NCI-H2081 (cell line): ENCODE measurements at regions not wholly inside any gene's neighbourhood (a gene's known extent, or its start where the extent isn't known, plus 50 kb on each side); places are given as distances from the start of the nearest gene placed in this dataset.
"Not testable (repeated sequence)": the region's sequence is repeated elsewhere in the genome, so short reads cannot be mapped to it uniquely, and the experiment has no call there.

Experiments used
- DNase-seq, 2 experiments: peaks; one replicate each; lab custom pipeline; 2025; lab: John Stamatoyannopoulos, UW

DNA sequence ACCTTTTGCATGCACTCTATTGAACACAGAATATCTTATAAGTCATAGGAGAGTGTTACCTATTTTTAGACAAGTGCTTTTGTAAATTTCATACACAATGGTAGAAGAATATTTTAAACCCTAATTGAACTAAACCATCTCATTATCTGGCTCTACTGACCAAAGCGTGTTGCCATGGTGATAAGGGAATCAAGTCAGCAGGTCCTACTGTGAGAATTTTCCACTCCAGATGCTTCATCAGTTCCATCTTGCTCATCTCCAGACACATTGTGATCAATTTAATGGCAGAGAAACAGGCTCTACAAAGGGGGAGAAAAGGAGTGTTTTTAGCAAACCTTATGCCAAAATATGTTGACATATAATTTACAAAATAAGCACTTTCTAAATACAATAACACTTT lies 621.9 kb upstream of the GHITM start:
- DNase-seq = no peak

DNA sequence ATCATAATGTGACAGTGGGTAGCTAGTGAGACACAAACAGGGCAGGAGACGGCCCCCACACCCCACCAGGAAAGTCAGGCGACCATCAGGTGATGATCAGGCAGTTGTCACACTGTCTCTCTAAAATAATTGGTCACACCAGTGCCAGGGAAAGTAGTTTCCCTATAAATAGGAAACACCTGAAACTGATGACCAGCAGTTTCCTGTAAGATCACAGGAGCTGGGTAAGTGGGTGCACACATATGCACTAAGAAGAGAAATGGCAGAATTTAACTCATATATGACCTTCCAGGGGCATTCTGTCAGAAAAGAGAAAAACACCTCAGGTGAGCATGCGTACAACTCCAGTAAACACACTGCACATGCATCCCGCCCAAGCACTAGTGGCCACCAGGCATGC lies 620.5 kb upstream of the GHITM start:
- no peak for DNase-seq

GRCh38 chr10:83520386-83520785 lies 618.9 kb upstream of the GHITM start:
- not testable (repeated sequence) for DNase-seq

DNA sequence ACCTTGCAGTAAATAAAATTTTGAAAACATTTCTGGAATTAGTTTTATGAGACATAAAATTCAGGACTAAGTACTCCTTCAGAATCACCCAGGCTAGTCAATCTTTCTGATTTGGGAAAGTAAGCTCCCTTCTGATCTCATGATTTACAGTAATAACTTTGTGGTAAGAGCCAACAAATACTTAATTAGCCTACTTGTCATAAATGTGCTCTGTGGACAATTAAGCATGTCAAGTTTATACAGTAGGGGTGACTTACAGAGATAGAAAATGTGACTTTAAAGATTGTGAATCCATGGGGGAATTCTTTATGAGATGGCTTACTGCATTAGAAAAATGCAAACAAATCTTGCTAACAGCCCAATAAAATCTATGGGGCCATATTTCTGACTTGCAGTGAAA lies 616.9 kb upstream of the GHITM start:
- no peak for DNase-seq

DNA sequence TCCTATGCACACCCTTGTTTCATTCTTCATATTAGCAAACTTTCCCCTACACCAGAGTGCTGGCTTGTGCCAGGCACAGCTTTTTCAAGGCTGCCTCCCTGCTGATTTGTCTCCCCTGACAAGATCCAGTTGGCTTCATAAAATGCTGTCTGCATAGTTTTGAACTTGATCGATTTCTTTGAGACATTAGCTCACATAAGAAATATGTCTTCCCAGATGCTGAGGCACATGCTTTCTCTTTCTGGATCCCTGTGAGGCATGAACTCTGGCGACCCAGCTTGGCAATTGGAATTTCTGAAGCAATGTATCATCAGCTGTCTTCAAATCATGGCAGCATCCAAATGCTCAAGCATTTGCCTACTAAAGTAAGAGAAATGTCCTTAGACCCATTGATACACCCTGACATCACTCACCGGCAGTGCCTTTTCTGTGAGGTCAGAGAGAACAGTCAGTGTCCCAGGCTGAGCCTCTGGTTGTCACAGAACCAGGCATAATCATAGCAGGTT lies 616.4 kb upstream of the GHITM start:
- no peak for DNase-seq

DNA sequence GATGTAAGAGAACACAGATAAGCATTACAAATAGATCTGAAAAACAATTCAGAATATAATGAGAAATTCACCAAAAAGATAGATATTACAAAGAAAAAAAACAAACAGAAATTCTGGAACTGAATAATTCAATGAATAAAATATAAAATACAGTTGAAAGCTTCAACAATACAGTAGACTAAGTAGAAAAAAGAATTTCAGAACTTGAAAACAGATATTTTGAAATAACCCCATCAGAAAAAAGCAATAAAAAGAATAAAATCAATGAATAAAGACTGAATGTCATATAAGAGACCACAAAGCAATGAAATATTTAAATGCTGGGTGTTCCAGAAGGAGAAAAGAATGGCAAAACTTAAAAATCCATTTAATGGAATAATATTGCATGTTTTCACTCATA lies 611.4 kb upstream of the GHITM start:
- DNase-seq = no peak

- no peak for DNase-seq
Observed at GRCh38 chr10:83533290-83533689, 606.0 kb upstream of the GHITM start.

- DNase-seq = no peak
Observed at GRCh38 chr10:83536426-83536825, 602.9 kb upstream of the GHITM start.

DNA sequence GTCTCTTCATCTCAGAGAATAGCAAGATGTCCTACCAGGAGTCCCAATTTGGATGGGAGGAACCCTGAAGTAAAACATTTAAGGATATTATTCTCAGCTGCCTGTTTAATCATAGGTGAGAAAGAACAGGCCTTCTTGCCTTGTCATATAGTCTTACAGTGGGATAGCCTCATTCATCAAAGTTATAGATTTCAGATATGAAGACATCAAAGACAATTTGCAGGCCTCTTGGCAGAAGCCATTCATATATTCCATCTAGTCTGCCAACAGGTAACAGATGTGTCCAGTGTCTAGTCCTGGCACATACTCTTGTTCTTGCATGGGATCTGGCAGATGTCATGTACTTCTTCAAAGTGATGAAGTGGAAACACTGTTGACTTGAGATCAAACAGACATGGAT lies 601.3 kb upstream of the GHITM start:
- DNase-seq = no peak

GRCh38 chr10:83539528-83540308 lies 599.6 kb upstream of the GHITM start:
- DNase-seq = no peak

DNA sequence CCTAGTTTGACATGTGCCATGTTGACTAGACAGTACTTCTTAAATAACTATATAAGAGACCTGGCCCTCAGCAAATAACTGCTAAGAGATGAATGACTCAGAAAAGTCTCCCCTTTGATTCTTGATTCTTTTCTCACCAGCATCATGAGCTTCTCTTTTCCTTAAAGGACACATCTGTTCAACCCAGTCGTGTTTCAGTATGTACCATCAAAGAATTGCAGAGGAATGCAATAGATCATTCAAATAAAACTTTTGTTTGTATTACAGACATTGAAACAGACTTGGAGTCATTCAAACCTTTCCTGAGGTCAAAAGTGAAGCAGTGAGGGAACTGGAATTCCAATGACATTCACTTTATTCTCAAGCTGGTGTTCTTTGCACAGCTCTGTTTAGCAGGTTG lies 598.3 kb upstream of the GHITM start:
- DNase-seq = no peak

DNA sequence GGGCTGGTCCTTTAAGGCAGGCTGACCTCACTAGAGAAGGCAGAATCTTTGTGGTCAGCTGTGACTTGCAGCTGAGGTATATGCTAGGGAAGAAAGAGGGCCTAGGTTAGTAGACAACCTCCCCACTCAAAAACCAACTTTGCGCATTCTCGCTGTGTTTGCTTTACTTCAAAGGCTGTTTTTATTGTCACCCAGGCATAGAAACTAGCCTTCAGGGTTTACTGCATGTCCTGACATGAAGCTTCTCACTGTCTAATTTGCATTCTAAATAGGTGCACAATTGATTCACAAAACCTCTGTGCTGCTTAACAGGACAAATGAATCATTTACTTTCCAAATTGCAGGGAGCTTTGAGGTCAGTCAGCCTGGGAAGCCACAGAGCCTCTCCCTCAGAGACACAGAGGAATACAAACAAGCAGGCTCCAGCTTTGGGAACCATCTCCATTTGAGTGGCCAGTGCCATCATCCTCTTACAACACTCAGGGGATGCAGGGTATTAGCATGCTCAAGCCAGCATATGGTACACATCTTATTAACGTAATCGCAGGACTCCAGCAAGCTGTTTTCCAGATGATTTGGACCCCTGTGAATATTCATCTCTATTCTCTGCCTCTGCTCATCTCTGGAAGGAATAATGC lies 596.4 kb upstream of the GHITM start:
- DNase-seq = peak in 1 of 2 experiments; percentile 2

- DNase-seq = no peak
Observed at GRCh38 chr10:83543691-83544462, 595.4 kb upstream of the GHITM start.

DNA sequence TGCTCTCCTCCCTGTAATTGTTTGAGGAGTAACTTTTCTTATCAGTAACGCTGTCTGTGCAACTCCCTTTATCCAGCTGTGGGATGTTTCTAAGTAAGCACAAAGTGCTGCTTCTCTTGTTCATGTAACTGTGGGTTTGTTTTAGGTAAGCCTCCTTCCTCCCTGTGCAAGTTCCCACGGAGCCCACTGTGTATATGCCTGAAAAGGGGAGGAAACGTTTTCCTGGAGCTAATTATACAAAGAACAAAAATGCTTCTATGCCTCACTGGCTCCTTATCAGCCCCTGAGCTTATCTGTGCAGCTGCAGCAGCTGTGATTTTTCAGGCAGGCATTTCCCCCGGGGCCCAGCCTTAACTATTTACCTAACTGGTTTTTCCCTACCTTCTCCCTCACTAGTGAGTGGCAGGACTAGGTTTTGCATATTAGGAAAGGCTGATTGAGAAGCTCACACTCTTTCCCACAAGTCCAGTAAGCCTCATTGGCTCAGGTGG lies 593.4 kb upstream of the GHITM start:
- DNase-seq = no peak

DNA sequence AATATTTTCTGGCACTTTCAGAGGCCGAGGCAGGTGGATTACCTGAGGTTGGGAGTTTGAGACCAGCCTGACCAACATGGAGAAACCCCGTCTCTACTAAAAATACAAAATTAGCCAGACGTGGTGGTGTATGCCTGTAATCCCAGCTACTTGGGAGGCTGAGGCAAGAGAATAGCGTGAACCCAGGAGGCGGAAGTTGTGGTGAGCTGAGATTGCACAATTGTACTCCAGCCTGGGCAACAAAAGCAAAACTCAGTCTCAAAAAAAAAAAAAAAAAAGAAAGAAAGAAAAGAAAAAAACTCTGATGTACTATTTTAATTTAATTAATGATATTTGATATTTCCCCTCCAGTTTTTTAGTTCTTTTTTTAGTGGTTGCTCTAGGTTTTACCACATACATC lies 588.1 kb upstream of the GHITM start:
- not testable (repeated sequence) for DNase-seq

DNA sequence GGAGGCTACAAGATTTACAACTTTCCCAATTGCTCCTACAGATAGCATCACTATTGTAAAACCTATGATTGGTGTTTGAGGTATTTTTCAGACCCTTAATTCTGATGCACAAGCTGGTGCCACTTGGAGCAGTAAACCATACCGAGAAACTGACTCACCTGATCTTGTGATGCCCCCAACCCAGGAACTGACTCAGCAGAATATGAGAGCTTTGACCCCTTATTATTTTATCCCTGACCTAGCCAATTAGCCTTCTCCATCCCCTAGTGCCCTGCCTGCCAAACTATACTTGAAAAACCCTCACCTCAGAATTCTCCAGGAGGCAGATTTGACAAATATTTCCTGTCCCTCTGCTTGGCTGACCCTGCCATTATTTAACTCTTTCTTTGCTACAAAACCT lies 585.9 kb upstream of the GHITM start:
- no peak for DNase-seq

GRCh38 chr10:83555264-83555663 lies 584.0 kb upstream of the GHITM start:
- DNase-seq = no peak

- DNase-seq = no peak
Observed at GRCh38 chr10:83562381-83562780, 576.9 kb upstream of the GHITM start.

DNA sequence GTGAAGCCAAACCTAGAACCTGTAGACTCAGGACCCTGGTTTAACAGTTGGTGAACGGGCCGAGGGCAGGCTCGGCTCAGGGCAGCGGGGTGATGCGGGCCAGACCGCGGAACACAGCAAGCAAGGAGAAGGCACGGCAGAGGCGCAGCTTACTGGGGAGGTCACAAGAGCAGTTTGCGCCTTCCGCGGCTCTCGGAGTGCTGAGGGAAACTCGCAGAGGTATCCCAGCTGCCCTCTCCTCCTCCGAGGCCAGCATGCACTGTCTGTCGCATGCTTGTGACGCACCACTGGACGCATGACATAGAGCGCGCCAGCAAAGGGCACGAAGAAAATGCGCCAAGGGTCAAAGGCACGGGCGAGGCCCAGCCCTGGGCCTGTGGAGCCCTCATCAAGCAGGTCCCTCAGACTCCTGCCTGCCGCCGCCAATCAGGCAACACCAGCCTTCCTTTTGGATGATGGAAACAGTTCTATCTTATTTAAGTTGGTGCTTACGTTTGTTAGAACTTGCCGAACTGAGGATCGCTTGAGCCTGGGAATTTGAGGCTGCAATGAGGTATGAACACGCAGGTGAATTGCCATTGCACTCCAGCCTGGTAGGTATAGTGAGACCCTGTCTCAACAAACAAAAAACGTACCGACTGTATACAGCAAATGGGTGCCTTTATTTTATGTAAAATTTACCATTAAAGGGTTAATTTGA lies 574.3 kb upstream of the GHITM start:
- DNase-seq = no peak

- no peak for DNase-seq
Observed at GRCh38 chr10:83572036-83572435, 567.3 kb upstream of the GHITM start.

DNA sequence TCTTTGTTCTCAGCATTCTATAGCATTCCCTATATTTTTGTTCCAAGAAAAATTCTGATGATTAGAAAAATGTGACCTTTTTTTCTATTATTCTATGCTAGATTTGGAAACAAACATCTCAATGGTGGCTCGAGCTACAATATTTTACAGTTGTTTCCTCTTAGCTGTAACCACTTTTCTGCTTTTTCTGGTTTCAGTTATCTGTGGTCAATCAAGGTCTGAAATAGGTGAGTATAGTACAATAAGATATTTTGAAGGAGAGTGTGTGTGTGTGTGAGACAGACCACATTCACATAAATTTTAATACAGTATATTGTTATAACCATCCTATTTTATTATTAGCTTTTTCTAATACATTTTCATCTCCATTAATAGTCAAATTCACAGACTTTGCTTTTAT lies 564.5 kb upstream of the GHITM start:
- DNase-seq = no peak

- no peak for DNase-seq
Observed at GRCh38 chr10:83577421-83577820, 561.9 kb upstream of the GHITM start.
